Cardiac septum (tissue), 1 donor: ENCODE measurements at regions not wholly inside any gene's neighbourhood (a gene's known extent, or its start where the extent isn't known, plus 50 kb on each side); places are given as distances from the start of the nearest gene placed in this dataset.

Experiments
- DNase-seq: peaks from one replicate; pipeline ENCODE4 v3.0.0-alpha.2; 2020; ENCODE audit warnings: low spot score
- intact Hi-C: fragments of 100-400 bp; cut with DNase I; formaldehyde crosslinking; loops from one replicate; pipeline ENCODE4 v1.14.0; 2022
- donor health status: DM: no; HTN: no; CAD: no.

GRCh38 chr20:52921340-52921739 lies 50.8 kb upstream of the TSHZ2 start:
- intact Hi-C loops: no loop called here

GRCh38 chr20:52918311-52918710 lies 53.8 kb upstream of the TSHZ2 start:
- DNase-seq: no peak
- intact Hi-C loops: no loop called here

More at GRCh38 chr20:52921340-52921739, 50.8 kb upstream of the TSHZ2 start:
- no peak for DNase-seq

- intact Hi-C loops: no loop called here
Measured at GRCh38 chr20:52915564-52915963, 56.6 kb upstream of the TSHZ2 start.

GRCh38 chr20:52914870-52915269 lies 57.3 kb upstream of the TSHZ2 start:
- DNase-seq: no peak
- intact Hi-C loops: no loop called here

More at GRCh38 chr20:52915564-52915963, 56.6 kb upstream of the TSHZ2 start:
- no peak for DNase-seq

- intact Hi-C loops: no loop called here
- no peak for DNase-seq
Measured at GRCh38 chr20:52913650-52914387, 58.3 kb upstream of the TSHZ2 start.

- no peak for DNase-seq
- intact Hi-C loops: no loop called here
Measured at GRCh38 chr20:52905241-52905994, 66.7 kb upstream of the TSHZ2 start.

- DNase-seq: no peak
- intact Hi-C loops: no loop called here
Measured at GRCh38 chr20:52904837-52905236, 67.3 kb upstream of the TSHZ2 start.

GRCh38 chr20:52899041-52899608 lies 73.0 kb upstream of the TSHZ2 start:
- intact Hi-C loops: no loop called here
- no peak for DNase-seq

- DNase-seq: no peak
- intact Hi-C loops: no loop called here
Measured at GRCh38 chr20:52896348-52896747, 75.8 kb upstream of the TSHZ2 start.

GRCh38 chr20:52895701-52896100 lies 76.5 kb upstream of the TSHZ2 start:
- no peak for DNase-seq
- intact Hi-C loops: no loop called here

GRCh38 chr20:52895235-52895634 lies 76.9 kb upstream of the TSHZ2 start:
- no peak for DNase-seq
- intact Hi-C loops: no loop called here

GRCh38 chr20:52893498-52893897 lies 78.7 kb upstream of the TSHZ2 start:
- intact Hi-C loops: no loop called here
- no peak for DNase-seq

GRCh38 chr20:52892023-52892422 lies 80.1 kb upstream of the TSHZ2 start:
- intact Hi-C loops: no loop called here

GRCh38 chr20:52890130-52890529 lies 82.0 kb upstream of the TSHZ2 start:
- DNase-seq: no peak
- intact Hi-C loops: no loop called here

More at GRCh38 chr20:52892023-52892422, 80.1 kb upstream of the TSHZ2 start:
- DNase-seq: no peak

- no peak for DNase-seq
- intact Hi-C loops: no loop called here
Measured at GRCh38 chr20:52889225-52889624, 82.9 kb upstream of the TSHZ2 start.

GRCh38 chr20:52888096-52888495 lies 84.1 kb upstream of the TSHZ2 start:
- intact Hi-C loops: no loop called here
- DNase-seq: no peak

- DNase-seq: no peak
- intact Hi-C loops: no loop called here
Measured at GRCh38 chr20:52880997-52881396, 91.2 kb upstream of the TSHZ2 start.

GRCh38 chr20:52880259-52880658 lies 91.9 kb upstream of the TSHZ2 start:
- DNase-seq: no peak
- intact Hi-C loops: no loop called here

- intact Hi-C loops: no loop called here
- DNase-seq: no peak
Measured at GRCh38 chr20:52874241-52874640, 97.9 kb upstream of the TSHZ2 start.

GRCh38 chr20:52869698-52870501 lies 102.3 kb upstream of the TSHZ2 start:
- intact Hi-C loops: no loop called here
- no peak for DNase-seq
